GF-D8 (cell line): ENCODE measurements at regions not wholly inside any gene's neighbourhood (a gene's known extent, or its start where the extent isn't known, plus 50 kb on each side); places are given as distances from the start of the nearest gene placed in this dataset.
"Not testable (repeated sequence)": the region's sequence is repeated elsewhere in the genome, so short reads cannot be mapped to it uniquely, and the experiment has no call there.

ENCODE experiments used
- DNase-seq: peaks from one replicate; lab custom pipeline; 2025; lab: John Stamatoyannopoulos, UW

DNA sequence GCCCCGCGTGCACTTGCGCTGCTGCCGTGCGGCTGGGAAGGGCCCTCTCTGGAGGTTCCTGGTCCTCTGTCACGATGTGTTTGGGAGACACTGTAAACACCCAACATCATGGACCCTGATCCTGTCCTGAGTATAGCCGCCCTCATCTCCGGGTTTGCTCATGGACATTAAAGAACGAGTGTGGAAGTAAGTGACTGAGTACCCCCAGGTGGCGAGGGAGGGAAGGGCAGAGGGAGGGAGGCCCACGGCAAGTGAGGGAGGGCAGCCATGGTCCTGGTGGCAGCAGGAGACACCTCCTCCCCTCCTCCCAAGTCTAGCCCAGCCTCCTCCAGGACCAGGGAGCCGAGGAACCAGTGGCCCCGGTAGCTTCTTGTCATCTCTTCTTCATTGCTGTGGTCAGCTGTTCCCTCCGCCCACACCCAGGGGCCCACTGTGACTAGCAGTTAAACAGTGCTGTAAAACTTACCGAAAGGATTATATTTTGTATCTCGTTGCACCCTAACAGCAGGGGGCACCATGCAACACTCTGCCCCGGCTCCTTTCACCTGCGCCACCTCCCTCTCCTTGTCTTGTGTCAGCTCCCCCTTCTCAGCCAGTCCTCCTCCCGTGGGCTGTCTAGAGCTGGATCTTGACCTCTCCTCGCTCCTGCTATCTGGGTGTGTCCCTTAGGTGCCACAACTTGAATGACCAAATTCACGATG, 566.5 kb upstream of the B3GAT1 start:
- no peak for DNase-seq

DNA sequence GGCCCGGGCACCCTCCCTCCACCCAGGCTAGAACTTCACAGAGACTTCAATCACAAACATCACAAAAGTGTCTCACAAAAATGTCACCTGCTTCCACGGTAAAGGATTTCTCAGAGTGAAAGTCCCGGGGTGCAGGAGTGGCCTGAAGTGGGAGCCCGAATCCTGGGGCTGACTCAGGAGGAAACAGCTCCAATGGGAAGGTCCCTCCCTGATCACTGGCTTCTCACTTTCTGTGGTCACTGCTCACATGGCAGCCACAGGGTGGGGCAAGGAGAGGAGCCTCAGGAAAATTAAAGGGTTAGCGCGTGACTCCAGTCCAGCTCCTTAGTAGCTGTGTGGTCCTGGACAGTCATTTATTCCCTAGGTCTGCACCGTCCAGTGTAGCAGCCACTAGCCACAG, 564.5 kb upstream of the B3GAT1 start:
- DNase-seq, result no peak

DNA sequence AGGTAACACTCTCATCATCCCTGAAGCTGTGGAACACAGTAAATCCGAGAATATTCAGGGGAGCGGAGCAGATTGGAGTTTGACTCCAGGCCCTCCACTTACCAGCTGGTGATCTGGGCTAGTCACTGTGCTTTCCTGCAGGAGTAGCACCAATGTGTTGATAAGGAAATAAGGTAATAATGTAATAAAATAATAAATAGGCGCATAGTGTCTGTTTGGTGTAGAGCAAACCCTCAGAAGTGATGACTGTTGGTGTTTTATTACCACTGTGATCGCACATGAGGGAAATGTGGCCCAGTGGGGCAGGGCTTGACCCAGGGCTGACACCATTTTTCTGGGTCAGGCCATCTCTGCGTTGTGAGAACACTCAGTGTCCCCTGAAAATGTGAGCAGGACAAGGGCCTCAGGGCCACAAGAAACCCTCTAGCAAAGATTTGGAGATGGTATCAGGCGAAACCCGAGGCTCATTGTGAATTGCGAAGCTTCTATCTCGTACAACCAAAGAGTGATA, 563.9 kb upstream of the B3GAT1 start:
- DNase-seq, result no peak

DNA sequence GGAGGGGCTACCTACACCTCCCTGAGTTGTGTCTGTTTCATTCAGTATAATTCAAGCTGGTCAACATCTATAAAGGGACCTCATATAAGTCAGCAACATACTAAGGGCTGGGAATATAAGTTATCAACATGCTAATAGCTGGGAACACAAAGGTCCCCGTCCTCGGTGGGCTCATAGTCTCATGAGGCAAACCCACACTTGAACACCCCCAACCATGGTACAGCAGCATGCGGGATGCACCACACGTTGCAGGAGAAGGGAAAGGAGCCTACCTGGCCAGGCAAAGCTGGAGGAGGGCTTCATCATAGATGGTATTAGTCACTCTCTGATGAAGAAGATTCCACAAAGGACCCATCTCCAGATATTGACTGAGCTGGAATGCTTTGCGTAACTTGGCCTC, 561.8 kb upstream of the B3GAT1 start:
- no peak for DNase-seq

DNA sequence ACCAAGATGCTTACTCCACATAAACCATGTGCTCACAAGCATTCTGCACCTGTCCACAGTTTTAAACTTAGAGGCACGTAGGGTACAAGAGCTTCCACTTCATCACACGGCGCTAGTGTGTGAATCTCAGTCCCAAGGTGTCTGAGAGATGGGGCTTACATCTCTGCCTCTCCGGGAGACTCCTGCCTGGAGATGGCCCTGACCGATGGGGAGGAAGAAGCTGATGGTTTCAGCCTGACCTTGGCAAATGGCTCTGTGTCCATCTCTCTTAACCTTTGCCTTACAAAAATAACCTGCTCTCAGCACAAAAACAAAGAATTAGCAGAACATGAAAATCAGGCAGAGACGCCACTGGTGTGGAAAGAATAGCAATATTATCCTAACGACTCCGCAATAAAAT, 559.3 kb upstream of the B3GAT1 start:
- DNase-seq, result no peak

DNA sequence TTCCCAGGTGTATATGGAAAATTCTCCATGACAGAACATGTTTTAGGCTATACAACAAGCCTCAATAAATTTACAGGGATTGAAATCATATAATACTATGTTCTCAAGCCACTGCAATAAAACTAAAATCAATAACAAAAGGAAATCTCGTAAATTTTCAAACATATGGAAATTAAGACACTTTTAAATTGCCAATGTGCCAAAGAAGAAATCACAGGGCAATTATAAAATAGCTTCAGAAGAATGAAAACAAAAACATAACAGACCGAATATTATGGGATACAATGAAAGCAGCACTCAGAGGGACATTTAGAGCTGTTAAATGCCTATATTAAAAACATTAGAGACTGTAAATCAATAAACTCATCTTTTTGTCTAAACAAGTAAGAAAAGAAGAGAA, 555.7 kb upstream of the B3GAT1 start:
- no peak for DNase-seq

DNA sequence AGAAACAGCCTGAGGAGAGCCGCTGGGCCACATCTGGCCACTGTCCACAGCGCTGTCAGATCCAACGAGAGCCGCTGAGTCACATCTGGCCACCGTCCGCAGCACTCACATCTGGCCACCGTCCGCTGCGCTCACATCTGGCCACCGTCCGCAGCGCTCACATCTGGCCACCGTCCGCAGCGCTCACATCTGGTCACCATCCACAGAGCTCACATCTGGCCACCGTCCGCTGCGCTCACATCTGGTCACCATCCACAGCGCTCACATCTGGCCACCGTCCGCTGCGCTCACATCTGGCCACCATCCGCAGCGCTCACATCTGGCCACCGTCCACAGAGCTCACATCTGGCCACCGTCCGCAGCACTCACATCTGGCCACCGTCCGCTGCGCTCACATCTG, 549.3 kb upstream of the B3GAT1 start:
- DNase-seq, result not testable (repeated sequence)

DNA sequence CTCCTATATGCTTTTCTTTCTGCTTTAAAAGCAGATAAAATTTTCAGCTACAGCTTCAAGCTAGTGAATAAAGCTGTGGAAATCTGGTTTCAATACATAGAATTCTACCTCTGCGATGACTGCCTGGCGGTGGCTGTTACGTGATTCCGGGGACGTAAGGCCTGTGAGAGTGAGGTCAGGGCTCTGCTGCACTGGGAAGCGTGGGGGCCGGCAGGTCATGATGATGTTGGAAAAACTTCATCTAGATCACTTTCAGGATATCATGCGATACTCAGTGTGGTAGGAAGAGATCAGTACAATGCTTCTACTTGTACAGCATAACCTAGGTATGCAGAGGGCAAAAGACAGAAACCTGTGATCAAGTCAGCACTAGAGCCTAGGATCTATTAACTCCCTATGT, 546.8 kb upstream of the B3GAT1 start:
- DNase-seq, result no peak

DNA sequence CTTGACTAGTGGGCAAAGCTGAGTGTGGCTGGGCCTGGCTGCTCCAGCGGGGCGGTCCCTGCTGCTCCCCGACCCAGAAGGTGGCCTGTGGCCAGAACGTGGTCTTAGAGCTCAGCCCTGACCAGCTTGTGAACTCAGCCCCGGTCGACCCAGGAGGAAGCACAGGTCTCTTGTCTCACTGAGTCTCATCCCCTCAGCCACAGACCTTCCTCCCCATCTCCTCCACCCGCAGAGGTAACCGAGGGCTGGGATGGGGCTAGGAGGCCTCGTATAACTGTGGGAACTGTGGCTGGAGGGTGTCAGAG, 546.2 kb upstream of the B3GAT1 start:
- DNase-seq, result no peak

DNA sequence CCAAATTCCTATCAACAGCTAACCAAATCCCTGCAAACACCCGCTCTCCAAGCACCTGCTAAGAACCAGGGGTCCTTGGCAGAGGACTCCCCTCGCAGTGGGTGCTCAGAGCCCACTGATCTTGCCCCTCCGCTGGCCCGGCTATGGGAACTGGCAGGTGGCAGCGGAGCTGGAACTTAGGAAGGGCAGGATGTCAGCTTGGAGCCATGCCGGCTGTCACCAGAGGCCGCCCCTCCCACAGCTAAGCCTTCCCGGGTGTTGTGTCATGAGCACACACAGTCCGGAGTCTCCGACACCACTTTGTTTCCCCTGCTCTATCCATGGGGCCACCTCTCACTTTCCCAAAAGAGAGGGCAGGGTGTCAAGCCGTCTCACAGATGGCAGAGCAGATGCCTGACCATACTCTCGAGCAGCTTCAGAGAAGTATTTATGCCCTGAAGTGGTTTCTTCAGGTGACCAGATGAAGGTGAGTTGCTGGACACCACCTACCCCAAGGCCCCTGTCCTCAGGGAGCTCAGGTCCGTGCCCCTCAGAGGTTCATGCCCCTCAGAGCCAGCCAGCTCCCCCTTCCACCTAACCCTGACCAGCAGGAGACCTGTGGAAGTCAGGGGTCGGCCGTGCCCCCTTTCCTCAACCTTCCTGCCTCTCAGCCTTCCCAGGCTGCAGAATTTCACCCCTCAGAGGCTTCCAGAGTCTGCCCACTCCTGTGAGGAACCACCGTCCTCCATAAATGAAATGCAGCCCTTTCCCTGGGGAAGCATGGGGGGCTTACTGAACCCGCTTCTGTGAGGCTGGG, 545.7 kb upstream of the B3GAT1 start:
- DNase-seq, result no peak

DNA sequence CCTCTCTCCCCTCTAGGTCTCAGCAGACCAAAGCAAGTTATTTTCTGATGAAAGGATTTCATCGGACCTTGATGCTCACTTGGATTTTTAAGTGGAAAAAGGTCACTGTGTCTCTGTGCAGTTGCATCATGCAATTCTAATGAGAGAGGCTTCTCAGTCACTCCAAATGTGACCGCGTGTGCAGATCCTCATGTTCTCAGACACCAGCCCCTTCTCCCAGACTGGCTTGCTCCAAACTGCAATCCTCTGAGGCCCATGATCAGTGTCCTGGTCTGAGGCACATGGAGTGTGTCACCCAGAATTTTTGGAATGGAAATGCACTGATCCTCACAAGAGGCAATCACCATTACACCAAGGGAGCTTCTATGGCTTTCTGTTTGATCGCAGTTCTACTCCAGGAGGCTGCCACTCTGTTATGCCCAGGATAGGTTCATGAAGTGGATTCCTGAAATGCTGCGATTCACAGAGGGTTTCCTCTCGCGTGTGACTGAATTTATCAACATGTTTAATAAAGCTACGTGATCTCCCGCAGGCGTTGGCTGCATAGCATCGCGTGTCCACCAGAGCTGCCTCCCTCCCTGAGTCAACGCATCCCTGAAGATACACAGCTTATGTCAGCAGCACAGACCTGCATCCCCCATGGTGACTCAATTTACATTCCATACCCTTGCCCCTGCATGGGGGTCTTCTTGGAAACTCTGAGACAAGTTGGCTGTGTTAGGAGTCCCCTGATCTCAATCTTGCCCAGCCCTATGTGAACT, 544.6 kb upstream of the B3GAT1 start:
- no peak for DNase-seq

DNA sequence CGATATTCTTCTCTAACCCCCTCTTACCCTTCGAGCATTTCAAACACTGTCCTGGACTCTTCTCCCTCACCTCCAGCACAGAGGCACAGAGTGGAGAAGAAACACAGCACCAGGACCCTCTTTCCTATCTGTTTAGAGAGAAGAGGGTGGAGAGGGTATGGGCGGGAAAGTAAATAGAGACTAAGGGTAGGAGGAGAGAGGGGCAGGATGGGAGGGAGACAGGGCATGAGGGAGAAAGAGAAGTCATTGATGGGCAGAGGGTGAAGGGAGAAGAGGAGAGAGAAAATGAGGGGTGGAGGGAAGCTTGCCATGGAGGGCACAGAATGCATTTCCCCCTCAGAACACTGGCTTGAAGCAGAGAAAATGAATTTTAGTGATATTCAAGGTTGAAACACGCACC, 543.9 kb upstream of the B3GAT1 start:
- DNase-seq, result not testable (repeated sequence)

DNA sequence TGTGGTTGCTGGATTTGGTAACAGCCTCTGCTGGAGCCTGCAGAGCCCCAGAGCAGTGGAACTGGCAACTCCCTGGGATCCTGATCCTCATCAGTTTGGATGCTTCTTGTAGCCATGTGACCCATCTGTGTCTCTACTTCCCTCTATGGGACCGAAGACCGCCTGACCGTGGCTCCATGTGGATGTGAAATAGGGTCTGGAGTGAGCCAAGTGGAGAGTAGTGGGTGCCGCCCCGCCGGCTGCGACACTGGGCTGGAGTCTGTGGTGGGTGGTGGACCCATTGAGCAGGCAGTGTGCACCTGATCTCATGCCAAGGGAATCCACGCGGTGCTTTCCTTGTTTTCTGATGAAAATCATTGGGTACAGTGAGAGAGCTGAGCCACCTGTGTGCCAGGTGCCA, 543.2 kb upstream of the B3GAT1 start:
- no peak for DNase-seq

DNA sequence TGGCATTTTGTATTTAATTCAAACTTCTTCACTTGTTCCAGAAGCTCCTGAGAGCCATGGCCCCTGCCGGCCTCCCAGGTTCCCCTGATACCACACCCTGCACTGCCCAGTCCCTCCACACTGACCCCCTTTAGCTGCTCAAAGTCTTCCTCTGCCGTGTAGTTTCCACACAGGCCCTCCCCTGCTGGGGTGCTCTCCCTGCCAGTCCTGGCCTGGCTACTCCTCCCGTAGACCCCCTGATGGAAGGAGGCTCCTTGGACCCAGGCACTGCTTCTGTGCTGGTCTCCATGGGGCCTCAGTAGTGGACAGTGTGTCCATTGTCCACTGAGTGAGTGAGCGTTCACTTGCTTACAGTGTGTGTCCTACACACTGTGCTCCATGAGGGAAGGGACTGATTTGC, 542.4 kb upstream of the B3GAT1 start:
- not testable (repeated sequence) for DNase-seq

DNA sequence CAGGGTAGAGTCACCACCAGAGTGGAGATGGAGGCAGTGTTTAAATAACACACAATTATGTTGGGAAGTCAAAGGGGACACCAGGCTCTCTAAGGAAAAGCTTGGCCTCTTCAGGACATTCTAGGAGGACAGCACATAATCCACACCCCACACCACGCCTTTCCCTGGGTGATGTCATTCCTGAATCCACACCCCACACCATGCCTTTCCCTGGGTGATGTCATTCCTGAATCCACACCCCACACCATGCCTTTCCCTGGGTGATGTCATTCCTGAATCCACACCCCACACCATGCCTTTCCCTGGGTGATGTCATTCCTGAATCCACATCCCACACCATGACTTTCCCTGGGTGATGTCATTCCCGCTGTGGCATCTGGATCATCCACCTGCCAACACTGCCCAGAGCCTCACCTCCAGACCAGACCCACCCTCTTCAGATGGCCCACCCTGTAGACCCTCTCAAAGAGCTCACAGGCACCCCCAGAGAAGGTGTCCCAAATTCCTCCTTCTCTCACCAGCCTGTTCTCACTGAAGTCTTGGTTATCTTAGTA, 541.5 kb upstream of the B3GAT1 start:
- not testable (repeated sequence) for DNase-seq

DNA sequence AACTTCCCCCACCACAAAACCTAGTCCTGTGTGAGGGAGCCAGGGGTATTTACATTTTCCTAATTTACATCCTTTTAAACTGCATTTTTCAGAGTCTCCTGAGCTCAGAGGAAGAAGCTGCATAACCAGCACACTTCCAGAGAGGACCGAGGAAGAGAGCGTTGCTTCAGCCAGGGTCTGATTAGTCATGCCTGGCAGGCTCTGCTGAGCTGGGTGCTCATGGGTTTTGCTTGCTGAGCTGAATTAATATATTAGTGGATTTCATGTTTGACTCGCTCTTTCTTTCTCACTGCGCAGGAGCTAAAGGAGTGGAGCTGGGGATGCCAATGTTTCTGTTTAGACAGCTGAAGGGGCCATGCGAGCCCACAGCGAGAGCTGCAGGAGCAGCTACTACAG, 539.3 kb upstream of the B3GAT1 start:
- no peak for DNase-seq

DNA sequence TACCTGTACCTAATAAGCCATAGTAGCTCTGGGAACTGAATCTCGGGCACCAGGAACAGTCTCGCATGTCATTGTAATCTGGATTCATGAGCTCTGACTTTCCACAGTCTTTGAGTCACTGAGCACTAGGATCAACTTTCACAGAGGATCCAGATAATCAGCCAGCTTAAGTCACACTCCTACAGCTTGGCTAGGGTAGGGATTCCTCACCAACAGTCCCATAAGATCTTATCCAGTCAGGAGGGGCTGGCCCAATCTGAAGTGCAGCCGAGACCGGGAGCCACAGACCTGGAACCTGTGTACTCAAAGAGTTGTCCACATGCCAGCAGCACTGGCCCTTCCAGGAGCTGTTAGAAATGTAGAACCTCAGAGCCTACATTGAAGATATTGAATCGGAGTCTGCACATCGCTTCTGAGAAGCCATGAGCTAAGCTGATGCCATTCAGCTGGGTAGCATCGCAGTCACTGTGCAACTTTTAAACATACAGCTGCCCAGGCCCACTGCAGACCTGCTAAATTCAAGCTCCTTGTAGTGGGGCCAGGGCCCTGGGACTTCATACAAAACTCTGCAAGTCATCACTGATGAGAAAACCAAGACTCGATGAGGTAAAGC, 538.8 kb upstream of the B3GAT1 start:
- DNase-seq, result no peak

DNA sequence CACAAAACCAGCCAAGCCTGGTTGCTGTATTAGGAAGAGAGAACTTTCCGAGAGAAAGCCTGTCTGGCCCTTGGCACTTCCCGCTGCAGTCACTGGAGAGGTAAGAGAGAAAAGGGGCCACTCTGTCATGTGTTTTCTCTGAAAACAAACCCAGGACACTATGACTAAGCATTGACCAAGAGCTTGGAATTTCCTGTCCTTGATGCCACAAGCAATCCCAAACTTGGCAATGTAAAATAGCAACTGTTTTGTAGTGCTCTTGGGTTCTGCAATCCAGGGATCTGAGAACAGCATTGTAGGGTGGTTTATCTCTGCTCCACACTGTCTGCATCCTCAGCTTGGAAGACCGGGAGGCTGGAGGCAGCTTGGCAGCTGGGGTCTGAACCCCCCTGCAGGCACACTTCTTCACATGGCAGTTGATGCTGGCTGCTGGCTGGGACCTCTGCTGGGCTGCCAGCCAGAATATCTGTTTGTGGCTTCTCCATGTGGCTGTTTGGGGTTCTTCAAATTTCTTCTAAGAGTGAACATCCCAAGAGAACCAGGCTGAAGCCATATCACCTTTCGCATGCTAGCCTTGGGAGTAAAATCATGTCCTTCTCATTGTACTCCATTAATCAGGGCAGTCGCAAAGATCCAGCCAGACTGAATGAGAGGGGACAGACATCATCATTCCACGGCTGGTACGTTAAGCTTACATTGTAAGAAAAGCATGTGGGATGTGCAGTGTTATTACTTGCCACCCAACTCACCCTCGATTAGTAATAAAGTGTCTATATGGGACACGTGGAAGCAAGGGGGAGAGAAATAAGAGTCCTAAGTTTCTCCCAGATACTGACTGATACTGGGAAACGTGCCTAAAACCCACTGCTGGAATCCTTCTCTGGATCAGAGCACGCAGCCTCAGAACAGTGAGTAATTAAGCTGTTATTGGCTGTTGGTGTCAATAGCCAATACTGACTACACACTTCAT, 537.4 kb upstream of the B3GAT1 start:
- DNase-seq, result no peak

DNA sequence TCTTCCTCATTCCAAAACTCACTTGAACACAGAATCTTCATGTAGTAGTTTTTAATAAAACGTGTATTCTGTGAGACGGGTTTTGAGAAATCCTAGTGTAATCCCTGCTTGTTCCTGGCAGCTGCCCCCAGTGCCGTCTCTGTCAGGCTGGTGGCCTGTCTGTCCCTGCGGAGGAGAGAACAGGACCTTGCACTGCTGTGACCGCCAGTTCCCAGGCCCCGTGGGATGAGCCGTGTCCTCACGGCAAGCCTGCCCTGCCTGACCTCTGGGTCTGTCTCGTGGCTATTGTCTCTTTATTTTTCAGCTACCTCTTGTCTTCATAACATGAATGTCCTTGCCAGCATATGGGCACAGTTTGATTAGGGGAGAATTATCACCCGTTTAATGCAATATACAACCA, 535.5 kb upstream of the B3GAT1 start:
- no peak for DNase-seq

DNA sequence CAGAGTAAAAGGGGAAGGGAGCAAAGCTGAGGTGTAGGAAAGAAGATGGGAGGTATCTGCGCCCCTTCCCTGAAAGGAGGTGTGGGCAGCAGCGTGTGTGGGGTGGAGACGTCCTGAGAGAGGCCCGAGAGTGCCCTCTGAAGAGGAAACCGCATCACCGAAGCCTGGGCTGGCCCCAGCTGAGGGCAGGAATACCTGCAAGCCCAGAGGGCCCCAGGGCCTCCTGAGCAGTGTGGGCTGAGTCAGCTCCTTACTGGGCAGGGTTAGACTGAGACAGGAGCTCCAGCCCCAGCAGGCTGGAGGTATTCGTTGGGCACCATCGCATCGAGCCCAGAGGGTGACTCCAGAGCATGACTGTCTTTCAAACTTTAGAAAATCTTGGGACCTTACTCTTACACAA, 534.0 kb upstream of the B3GAT1 start:
- DNase-seq, result no peak

DNA sequence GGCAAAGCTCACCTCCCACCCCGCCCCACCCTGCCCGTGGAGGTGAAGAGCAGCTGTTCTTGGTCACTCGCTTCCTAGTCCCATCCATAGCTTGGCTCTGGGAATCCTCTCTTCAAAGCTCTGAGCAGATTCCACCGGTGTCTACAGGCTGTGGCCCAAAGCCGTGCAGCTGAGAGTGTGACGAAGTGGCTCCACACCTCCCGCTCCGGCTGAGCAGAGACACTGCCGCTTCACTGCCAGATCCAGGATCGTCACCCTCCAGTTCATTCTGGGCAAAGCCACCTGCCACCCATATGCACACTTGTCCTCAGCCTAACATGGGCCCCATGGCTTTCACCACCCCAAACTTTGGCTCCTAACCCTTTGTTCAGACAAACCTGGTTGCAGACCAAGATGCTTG, 532.9 kb upstream of the B3GAT1 start:
- DNase-seq, result no peak
